Activated T-helper 9 cell treated with anti-CD3 and anti-CD28 coated beads, Interleukin-2, amount 50 U/mL, for 16 hours (primary cell): ENCODE measurements at regions not wholly inside any gene's neighbourhood (a gene's known extent, or its start where the extent isn't known, plus 50 kb on each side); places are given as distances from the start of the nearest gene placed in this dataset.
"Not testable (repeated sequence)": the region's sequence is repeated elsewhere in the genome, so short reads cannot be mapped to it uniquely, and the experiment has no call there.

Source experiments
- DNase-seq: peaks from one replicate; pipeline ENCODE4 v3.0.0-alpha.2; 2020; ENCODE audit warnings: low read depth

DNA sequence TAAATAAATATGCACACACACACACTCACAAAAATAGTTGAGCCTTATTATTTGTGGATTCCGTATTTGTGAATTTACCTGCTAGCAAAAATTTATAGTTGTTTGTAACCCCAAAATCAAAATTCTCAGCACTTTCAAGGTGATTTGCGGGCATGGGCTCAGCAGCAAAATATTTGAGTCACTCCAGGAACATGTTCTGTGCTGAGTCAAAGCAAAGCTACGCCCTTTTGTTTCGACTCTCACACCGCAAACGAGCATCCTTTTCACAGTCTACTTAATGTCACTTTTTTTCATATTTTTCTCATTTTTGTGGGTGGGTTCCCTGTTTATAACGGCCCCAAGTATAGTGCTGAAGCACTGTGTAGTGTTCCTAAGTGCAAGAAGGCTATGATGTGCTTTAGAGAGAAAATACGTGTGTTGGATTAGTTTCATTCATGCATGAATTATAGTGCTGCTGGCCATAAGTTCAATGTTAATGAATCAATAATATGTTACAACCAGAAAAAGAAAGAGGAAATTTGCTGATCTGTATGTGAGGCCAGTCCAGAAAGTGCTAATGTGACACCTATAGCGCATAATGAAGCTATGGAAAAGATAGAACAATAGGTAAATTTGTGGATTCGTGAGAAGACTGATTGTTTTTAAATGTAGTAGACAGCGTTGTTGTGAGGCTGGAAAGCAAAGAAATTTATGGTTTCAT is 723.2 kb upstream of the AGA start:
- no peak for DNase-seq

DNA sequence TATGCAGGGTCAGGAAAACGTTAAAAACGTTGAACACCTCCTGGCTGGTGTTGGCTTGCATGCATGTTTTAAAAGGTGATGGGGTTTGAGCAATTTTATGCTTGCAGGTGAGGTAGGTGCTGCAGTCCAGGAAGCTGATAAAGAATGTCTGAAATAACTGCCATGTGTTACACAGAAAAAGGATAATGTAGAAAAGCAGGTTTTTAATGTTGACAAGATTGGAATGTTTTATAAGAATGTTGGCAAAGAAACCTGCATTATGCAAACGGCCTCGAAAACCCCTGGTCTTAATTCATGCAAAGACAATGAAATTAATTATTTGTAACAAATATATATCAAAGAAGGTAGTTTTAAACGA is 723.7 kb upstream of the AGA start:
- no peak for DNase-seq

DNA sequence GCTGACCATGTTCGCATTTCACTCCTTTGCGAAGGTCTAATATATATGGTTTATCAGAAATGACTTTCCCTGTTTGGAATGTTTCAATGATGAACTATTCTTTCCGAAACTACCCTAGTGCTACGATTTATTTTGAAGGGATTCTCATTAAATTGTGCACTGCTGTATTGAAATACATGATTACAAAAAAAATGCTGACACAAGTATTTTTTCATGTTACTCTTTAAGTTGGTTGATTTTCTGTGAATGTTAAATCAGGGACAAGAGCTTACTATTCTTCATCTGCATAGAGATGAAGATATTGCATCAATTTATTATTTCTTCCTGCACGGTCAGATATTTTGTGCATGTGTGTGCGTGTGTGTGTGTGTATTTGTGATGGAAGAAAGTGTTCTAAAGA is 731.5 kb upstream of the AGA start:
- no peak for DNase-seq

DNA sequence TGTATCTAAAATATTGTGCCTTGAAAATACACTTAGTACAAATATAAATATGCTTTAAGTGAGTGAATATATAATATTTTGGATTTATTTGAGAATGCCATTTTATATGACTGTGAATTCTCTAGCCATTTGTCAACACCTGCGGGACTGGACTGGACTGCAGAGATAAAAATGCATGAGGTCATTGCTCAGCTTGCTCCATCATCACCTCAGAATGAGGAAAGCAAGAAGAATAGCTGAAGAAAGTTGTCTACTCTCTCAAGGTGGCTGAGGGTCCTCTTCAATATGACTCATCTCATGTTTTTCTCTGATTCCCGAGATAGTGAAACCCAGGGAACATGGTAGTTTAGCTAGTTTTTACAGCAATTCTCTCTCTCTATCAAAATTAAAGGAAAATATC is 732.5 kb upstream of the AGA start:
- no peak for DNase-seq

DNA sequence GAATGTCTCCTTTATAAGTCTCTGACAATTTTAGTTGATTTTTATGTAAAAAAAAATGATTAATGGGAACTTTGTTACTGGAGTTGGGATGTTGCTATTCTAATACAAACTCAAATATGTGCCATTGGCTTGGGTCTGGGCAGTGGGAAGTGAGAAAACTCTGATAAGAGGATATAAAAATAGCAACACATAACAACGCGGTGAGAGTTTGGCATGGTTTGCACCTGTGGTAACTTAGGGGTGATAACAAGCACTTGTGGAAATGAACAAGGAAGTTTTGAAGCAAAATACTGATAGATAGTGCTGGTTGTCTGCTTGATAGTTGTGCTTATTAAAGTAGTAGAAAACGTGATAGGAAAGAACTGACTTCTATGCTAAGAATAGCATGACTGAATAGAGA is 743.3 kb upstream of the AGA start:
- DNase-seq, result no peak

DNA sequence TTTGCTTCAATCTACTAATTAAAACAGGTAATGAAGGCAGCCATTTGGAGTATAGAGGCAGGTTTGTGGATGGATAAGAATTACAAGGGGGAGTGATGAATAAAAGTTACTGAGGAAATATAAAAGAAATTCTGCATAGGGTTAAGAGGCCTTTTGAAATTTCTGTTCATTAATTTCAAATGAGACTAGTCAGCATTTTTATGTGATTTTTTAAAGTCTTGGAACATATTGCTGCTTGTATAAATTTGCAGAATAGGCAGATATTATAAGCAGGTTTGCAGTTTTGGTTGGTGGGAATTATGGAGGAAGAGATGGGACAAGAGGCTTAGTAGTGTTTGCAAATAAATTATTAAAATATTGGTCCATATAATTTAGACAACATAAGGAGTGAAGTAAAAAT is 750.4 kb upstream of the AGA start:
- DNase-seq, result no peak

DNA sequence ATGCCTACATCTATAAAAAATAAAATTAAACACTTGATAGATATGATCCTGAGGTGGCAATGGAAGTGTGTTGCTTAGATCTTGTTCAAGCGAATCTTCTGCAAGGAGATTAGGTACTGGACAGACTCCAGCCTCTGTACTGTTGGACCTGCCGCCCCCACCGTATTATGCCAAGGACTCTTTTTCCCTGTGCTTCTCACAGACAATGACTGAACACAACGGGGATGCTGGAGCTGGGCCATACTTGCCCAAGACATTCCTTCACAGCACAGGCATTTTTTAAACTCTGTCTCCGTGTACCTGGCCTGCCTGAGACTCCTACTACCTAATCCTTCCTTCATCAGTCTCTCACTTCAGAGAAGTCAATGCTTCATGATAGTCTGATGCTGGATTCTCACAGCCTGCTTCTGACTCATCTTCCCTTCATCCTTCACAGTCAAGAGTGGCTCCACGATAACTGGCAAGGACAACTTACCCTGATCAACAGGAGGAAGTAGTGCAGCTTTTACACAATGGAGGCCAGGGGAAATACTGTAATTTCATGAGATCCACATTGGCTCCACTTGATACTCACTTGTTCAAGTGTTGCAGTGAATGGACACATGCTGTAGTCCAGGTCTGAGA is 754.6 kb upstream of the AGA start:
- no peak for DNase-seq

DNA sequence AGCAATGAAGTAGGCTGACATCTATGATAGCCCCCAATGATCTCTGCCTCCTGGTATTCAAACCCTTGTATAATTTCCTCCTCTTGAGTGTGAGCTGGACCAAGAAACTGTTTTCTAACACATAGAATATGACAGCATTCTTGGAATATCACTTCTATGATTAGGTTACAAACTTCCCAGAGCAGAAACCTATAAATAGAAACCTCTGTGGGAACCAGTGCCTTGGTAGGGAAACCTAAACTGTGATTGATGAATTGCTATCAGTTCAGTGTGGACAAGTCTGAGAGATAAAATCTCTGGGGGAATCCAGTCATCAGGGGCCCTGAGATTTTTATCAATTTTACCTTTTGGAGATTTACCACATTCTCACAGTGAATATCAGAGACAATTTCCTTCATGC is 756.5 kb upstream of the AGA start:
- DNase-seq, result no peak

DNA sequence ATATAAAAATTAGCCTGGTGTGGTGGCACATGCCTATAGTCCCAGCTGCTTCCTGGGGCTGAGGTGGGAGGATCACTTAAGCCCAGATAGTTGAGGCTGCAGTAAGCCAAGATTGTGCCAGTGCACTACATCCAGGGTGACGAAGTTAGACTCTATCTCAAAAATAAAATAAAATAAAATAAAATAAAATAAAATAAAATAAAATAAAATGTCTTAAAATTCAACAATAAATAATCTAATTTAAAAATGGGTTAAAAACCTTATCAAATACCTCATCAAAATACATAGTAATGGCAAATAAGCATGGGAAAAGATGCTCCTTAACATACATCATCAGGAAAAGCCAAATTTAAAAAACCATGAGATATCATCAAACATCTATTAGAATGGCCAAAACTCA is 760.2 kb upstream of the AGA start:
- no peak for DNase-seq

DNA sequence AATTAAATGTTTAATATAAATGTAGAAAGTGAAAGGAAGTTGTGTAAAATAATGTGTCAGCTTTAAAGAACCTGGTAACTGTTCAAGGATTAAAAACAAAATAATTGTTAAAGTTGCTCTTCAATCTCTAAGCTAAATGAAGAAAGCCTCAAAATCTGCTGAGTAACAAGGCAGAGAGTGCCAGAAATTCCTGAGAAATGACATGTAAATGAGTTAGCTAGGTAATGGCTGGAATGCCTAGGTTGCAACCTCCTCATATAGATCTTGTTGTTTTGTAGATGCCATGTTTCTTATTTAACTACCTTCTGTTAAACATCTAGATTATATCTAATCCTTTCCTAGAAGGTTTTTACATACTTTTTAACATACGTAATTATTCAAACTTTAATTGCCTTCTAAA is 763.6 kb upstream of the AGA start:
- no peak for DNase-seq

DNA sequence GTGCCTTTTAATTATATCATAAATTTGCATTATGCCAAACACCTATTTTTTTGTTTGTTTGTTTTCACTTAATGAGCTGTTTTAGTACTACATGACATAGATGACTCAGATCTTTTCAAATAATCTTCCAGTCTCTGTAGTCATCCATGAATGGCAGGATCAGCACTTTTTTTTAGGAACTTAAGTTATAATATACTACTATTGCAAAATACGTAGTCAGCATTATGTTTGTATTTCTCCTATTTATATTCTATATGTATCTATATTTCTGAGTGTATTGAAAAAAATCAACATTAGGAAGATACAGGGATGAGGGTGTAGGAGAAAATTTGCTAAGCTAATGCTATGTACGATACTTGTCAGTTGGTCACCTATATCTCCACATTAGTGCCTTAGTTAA is 773.1 kb upstream of the AGA start:
- DNase-seq, result no peak

DNA sequence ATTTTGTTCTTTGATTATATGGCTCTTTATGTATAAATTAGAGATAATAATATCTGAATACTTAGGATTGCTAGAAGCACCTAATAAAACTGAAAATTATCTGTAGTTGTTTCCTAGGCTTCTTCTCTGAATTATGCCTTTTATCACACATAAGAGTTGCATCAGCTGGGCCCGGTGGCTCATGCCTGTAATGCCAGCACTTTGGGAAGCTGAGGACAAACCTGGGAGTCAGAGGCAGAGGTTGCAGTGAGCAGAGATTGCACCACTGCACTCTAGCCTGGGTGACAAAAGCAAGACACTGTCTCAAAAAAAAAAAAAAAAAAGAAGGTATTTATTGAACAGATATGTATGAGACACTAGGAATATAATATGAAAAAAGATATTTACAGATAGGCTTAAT is 773.5 kb upstream of the AGA start:
- DNase-seq, result no peak

DNA sequence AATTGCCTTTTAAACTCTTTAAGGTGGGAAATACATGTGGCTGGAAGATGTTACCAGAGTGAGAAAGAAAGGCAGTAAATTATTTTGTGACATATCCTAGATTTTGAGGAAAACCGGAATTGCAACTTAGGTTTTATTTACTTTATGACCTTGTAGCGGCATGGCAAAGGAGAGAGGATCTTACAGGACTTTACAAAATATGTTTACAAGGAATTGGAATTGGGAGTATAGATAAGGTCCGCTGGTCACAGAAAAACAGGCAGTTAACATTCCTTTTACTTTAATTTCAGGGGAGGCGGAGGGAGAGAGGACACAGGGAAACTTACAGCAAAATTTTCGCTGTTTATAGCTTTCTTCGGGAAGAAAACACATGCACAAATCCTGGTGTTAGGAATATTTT is 784.2 kb upstream of the AGA start:
- not testable (repeated sequence) for DNase-seq

DNA sequence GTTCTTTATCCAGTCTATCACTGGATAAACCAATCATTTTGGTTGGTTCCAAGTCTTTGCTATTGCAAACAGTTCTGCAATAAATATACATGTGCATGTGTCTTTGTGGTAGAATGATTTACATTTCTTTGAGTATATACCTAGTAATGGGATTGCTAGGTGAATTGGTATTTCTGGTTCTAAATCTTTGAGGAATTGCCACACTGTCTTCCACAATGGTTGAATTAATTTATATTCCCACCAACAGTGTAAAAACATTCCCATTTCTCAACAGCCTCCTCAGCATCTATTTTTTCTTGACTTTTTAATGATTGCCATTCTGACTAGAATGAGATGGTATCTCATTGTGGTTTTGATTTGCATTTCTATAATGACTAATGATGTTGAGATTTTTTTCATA is 791.7 kb upstream of the AGA start:
- DNase-seq, result no peak

DNA sequence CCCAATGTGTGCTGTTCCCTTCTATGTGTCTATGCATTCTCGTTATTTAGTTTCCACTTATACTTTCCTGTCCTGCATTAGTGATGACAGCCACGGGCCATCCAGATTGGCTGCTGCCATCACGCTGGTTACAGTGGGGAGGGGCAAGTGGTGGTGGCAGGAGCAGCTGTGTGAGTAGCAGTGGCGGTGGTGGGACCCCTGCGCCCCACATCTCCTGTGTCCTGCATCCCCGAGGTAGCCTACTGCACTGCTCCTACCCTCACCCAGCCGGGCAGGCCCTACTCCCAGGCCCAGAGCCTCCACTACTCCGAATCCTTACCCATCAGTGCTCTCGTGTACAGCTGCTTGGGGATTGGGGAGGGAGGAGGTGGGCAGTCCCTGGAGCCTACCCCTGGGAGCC is 798.7 kb upstream of the AGA start:
- DNase-seq, result no peak

DNA sequence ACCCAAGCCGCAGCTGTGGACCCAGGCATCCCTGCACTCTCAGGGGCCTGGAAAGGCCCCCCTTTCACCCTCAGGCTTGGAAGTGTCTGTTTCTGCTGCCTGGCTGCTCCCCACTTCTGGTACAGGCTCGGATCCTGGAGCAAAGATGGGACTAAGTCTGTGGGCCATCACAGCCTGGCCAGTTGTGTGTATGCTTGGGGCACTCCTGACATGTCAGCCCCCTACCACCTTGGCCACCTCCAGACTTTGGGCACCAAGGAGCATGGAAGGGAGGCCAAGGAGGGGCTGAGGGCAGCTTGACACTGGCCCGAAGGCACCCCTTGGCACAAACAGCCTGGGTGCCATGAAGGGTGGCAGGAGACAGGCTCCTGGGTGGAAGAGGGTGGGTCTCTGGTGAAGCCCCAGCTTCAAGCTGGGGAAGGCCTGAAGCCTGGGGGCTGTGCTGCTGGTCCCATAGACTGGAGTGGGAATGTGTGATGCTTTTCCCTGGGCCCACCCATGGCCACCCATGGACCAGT is 799.4 kb upstream of the AGA start:
- DNase-seq, result no peak

DNA sequence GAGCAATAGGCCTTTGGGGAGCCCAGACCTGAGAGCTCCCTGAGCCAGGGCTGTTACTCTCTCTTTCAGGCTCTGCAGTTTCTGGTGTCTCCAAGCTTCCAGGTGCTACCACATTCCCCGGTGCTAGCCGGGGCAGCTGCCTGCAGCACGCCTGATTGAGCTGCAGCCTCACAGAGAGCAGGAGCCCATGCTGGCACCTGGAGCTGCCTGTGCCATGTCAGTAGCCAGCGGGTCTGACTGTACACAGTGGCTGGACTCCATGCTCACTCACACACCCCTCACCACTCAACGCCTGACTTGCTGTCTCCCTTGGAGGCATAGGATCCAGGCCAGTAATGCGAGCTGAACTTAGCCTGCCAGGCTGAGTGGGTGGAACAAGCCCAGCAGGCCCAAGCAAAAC is 800.4 kb upstream of the AGA start:
- no peak for DNase-seq

DNA sequence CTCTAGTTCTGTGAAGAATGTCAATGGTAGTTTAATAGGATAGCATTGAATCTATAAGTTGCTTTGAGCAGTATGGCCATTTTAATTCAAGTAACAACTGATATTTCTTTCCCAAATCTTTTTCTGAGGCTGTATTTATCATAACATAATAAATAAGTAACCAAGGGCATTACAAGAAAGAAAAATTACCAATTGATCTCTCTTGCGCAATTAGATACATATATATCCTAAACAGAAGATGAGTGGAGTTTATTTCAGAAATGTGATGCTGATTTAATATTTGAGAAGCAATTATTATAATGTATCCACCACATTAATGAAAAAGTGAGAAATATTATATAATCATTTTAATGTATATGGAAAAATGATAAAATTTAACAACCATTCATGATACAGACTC is 802.5 kb upstream of the AGA start:
- DNase-seq, result no peak

DNA sequence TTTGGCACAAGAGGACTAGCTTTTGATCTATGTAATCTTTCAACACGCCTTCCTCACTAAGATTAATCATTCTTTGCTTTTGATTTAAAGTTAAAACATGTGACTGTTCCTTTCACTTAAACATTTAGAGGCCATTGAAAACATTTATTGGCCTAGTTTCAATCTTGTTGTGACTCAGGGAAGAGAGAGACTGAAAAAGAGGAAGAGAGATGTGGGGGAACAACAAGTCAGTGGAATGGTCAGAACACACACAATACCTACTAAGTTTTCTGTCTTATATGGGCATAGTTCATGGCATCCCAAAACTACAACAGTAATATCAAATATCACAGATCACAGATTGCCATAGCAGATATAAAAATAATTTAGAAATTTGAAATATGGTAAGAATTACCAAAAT is 812.9 kb upstream of the AGA start:
- no peak for DNase-seq

DNA sequence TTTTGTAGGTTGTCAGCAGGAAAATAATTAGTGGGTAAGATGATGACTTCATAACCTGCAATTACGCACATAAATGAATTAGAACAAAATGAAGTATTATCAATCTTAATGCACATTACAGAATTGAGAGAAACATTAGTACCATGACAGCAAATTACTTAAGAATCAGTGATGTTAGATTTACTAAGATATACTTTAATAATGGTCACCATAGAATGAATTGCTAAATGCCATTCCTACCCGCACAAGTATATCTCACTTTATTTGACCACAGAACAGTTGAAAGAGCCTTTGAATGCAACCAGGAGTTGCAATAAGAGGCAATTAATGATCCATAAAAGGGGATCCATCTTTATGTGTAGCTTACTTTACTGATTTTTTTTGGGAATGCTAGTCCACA is 816.4 kb upstream of the AGA start:
- DNase-seq, result no peak

DNA sequence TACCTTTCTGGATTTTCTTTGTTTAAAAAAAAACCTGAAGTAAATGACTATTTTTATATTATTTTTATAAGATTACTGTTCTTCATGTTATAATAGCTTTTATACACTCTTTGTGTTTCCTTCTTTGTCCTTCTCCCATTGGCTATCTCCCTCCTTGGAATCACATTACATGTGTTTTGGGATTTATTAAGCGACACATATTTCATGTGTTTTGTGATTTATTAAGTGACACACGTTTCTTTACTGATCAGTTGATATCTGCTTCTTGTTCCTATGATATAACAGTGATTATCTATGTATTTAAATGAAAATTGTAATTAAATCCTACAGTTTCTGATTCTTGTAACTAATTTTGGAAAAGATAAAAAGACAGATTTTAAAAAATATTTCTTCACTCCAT is 817.3 kb upstream of the AGA start:
- DNase-seq, result no peak

DNA sequence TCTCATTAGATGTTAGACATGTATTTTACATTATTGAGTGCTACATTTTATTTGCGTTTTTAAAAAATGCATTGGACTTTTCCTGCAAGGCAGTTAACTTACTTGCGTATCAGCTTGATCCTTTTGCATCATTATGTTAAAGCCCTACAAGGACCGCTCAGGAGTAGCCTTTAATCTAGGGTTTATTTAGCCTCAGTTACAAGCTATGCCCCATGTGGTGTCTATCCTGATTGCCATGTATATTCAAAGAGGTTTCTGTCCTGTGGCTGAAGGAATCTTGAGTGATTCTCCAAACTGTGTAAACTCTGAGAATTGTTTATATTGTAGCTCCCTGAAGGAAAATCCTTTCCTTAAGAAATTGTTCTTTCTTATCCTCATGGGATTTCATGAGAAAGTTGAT is 821.8 kb upstream of the AGA start:
- DNase-seq, result no peak

DNA sequence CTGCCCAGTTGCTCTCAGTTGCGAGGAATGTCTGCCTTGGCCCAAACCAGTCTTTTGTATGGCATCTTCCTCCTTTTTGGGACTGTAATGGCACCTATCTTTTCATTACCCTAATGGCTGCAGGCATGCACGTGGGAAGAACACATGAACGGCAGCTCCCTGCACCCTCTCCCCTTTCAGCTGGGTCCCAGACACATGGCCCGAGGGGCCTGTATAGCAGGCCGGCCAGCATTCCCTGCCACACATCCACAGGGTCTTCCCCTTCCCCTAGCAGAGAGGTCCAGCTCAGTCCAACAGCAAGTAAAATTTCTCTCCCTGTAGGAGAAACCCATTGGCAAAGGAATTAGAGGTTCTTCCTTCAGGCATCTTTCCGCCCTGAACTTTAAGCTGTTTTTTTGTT is 829.1 kb upstream of the AGA start:
- DNase-seq, result no peak

DNA sequence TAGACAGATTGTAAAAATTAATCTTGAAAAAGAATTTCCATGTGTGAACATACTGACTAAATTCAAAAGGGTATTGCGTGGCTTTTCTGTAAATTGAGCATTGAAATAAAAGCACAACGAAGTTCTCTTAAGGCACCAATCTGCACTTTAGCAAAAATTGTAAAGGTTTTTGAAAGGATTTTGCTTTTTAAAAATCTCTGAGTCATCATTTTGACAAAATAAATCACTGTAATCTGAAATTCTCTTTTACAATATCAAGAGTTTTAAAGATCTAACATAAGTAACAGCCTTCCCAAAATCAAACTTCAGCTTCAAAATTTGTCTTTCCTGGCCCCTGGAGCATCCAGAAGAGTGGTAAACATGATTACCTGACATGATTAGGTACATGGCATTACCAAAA is 830.9 kb upstream of the AGA start:
- no peak for DNase-seq
